DMS114 treated with DMSO at 0.1 percent for 48 hours (cell line): ENCODE measurements at regions not wholly inside any gene's neighbourhood (a gene's known extent, or its start where the extent isn't known, plus 50 kb on each side); places are given as distances from the start of the nearest gene placed in this dataset.

ENCODE experiments used
- DNase-seq: peaks from one replicate; lab custom pipeline; 2025; ENCODE audit not compliant: unreplicated experiment; lab: John Stamatoyannopoulos, UW

GRCh38 chr4:133776503-133776902 is 425.1 kb downstream of the PABPC4L start:
- no peak for DNase-seq

DNA sequence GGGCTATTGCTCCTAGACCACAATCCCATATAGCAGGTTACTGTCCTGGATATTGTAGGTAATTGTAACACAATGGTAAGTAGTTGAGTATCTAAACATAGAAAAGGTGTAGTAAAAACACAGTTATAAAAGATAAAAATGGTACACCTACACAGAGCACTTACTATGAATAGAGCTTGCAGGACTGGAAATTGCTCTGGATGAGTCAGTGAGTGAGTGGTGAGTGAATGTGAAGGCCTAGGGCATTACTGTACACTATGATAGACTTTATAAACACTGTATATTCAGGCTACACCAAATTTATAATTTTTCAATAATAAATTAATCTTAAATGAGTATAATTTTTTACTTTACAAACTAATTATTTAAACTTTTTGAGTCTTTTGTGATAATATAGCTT is 425.7 kb downstream of the PABPC4L start:
- no peak for DNase-seq

GRCh38 chr4:133775469-133775868 is 426.1 kb downstream of the PABPC4L start:
- no peak for DNase-seq

DNA sequence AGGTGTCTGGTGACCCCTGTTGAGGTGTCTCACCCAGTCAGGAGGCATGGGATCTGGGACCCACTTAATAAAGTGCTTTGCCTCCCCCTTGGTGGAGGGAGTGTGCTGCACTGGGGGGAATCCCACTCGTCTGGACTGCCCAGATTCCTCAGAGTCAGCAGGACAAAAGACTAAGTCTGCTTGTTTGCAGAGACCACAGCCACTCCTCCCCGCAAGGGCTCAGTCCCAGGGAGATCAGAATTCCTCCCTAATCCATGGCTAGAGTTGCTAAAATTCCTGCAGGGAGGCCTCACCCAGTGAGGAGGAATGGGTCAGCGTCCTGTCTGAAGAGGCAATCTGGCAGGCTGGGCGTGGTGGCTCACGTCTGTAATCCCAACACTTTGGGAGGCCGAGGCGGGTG is 442.2 kb downstream of the PABPC4L start:
- DNase-seq: no peak

GRCh38 chr4:133741766-133742165 is 459.8 kb downstream of the PABPC4L start:
- DNase-seq: no peak

- DNase-seq: no peak
These were observed 481.6 kb downstream of the PABPC4L start for GRCh38 chr4:133720001-133720400.

GRCh38 chr4:133719098-133719497 is 482.5 kb downstream of the PABPC4L start:
- DNase-seq: no peak

GRCh38 chr4:133714211-133714610 is 487.4 kb downstream of the PABPC4L start:
- no peak for DNase-seq

- DNase-seq: no peak
These were observed 488.2 kb downstream of the PABPC4L start for GRCh38 chr4:133713340-133713739.

DNA sequence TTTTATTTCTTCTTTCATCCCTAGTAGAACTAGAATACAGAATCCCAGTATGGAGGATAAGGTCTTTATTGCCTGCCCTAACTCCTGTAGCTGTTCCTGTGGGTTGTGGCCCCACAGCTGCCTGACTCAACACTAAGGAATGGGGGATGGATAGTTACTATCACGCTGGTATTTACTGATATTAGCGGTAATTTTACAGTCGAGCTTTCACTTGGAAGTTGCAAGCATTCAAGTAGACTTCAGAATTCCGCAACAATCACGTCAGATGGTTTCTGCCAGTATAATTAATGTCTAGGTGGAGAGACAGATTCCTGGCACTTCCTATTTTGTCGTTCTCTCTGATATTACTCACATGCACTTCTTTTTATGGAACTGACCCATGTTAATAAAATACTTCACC is 489.8 kb downstream of the PABPC4L start:
- no peak for DNase-seq

GRCh38 chr4:133694416-133694815 is 507.2 kb downstream of the PABPC4L start:
- no peak for DNase-seq

- no peak for DNase-seq
These were observed 517.6 kb downstream of the PABPC4L start for GRCh38 chr4:133683967-133684366.

GRCh38 chr4:133668061-133668851 is 519.2 kb downstream of the PCDH10 start:
- no peak for DNase-seq

DNA sequence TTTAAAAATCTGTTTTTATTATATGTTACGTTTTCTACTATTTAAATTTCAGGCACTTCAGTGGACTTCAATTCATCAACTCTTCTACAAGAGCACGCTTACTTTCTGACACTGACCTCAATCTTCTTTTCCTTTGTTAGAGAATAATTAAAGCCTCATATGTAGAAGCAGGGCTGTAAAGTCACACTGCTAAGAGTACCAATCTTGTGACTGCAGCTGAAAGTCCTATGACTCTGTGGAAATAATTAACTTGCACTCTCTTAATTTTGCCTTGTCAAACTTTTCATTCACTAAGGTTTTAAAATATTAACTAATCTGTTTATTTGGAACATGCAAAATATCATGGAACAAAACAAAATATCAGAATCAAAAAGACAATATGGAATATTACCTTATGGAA is 498.1 kb downstream of the PCDH10 start:
- no peak for DNase-seq

GRCh38 chr4:133641191-133641590 is 492.1 kb downstream of the PCDH10 start:
- DNase-seq: no peak

- DNase-seq: no peak
These were observed 489.7 kb downstream of the PCDH10 start for GRCh38 chr4:133638751-133639150.

DNA sequence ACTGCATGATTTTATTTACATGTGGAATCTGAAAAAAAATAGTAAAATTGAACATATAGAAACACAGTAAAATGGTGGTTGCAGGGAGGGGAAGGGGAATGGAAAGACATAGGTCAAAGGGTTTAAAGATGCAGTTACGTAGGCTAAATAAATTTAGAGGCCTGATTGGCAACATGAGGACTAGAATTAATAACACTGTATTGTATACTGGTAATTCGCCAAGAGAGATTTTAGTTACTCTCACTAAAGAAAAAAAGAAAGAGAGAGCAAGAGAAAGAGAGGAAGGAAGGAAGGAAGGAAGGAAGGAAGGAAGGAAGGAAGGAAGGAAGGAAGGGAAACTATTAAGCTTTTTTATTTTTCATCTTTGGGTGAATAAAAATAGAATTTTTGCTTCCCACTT is 488.1 kb downstream of the PCDH10 start:
- no peak for DNase-seq

- no peak for DNase-seq
These were observed 475.6 kb downstream of the PCDH10 start for GRCh38 chr4:133624744-133625143.

GRCh38 chr4:133623847-133624246 is 474.8 kb downstream of the PCDH10 start:
- no peak for DNase-seq

- no peak for DNase-seq
These were observed 472.5 kb downstream of the PCDH10 start for GRCh38 chr4:133621628-133622027.

GRCh38 chr4:133620555-133620954 is 471.5 kb downstream of the PCDH10 start:
- no peak for DNase-seq

- DNase-seq: no peak
These were observed 469.9 kb downstream of the PCDH10 start for GRCh38 chr4:133618963-133619362.

GRCh38 chr4:133600008-133600407 is 450.9 kb downstream of the PCDH10 start:
- no peak for DNase-seq
